GM12878 (cell line): ENCODE measurements at regions not wholly inside any gene's neighbourhood (a gene's known extent, or its start where the extent isn't known, plus 50 kb on each side); places are given as distances from the start of the nearest gene placed in this dataset.

Experiments used
- ATAC-seq: fragments of 200-7000 bp; cut with Tn5 transposase; 3 replicates; pipeline ENCODE4 v1.9.1; 2020; ENCODE audit warnings: mild to moderate bottlenecking, moderate library complexity
- BruUV-seq: library from RNA; stranded (reverse); fragments of 400-500 nt; replicated peaks from 2 replicates; lab custom pipeline; 2021; lab: Mats Ljungman, UMichigan
- CTCF ChIA-PET: fragments of 300-600 bp; sonication (Branson Sonifier 250); formaldehyde crosslinking; extraction: SDS; loops from one replicate; lab custom pipeline; 2021; ENCODE audit warnings: inconsistent platforms; lab: Yijun Ruan, JAX
- POLR2A ChIA-PET: fragments of 350-600 bp; formaldehyde crosslinking; extraction: SDS; loops from one replicate; lab custom pipeline; 2021; ENCODE audit warnings: inconsistent platforms; lab: Charles Lee
- RAD21 ChIA-PET: fragments of 300-600 bp; sonication (Branson Sonifier 250); formaldehyde crosslinking; loops from one replicate; lab custom pipeline; 2023; ENCODE audit warnings: antibody characterized with exemption; ENCODE audit not compliant: unreplicated experiment; lab: Charles Lee
- SMC1A ChIA-PET: fragments of 300-600 bp; sonication (Branson Sonifier 250); formaldehyde crosslinking; loops from one replicate; lab custom pipeline; 2023; ENCODE audit not compliant: unreplicated experiment, uncharacterized antibody; lab: Charles Lee
- DNase-seq: peaks from one replicate; pipeline ENCODE4 v3.0.0-alpha.2; 2011; ENCODE audit warnings: low read depth, low spot score
- FAIRE-seq: peaks from 3 replicates; lab custom pipeline; 2011; peaks lifted over from hg19 to GRCh38; lab: Jason Lieb, UNC
- H2AFZ ChIP-seq: 2 replicates; pipeline ENCODE4 v1.6.0; 2011; ENCODE audit warnings: low read depth, low read length, control low read depth; ENCODE audit not compliant: control insufficient read depth
- H3K27ac ChIP-seq: 2 replicates; pipeline ENCODE4 v1.5.1; 2011; ENCODE audit warnings: control low read depth; ENCODE audit not compliant: control insufficient read depth, insufficient read depth
- H3K27me3 ChIP-seq, 2 experiments: replicated peaks in 1 of 2; 2 replicates each; pipeline versions ENCODE4 v1.6.0 to v1.6.1; 2011; ENCODE audit warnings: low read length in 1 of 2; ENCODE audit not compliant: control insufficient read depth in 2 of 2, insufficient read depth in 2 of 2
- H3K36me3 ChIP-seq, 2 experiments: 2 replicates each; pipeline ENCODE4 v1.5.1; 2011; ENCODE audit warnings: low read length in 1 of 2; ENCODE audit not compliant: control insufficient read depth in 2 of 2, insufficient read depth in 2 of 2
- H3K4me1 ChIP-seq: 2 replicates; pipeline ENCODE4 v1.6.1; 2011; ENCODE audit warnings: mild to moderate bottlenecking, low read length, moderate library complexity, mixed read lengths; ENCODE audit not compliant: control insufficient read depth, insufficient read depth
- H3K4me2 ChIP-seq: 2 replicates; pipeline ENCODE4 v1.6.0; 2011; ENCODE audit warnings: control low read depth; ENCODE audit not compliant: control insufficient read depth, insufficient read depth
- H3K4me3 ChIP-seq: fragments of 200-600 bp; sonication (generic); 2 replicates; pipeline ENCODE4 v1.5.1; 2016
- H3K79me2 ChIP-seq: 2 replicates; pipeline ENCODE4 v1.6.0; 2011; ENCODE audit warnings: low read length; ENCODE audit not compliant: control insufficient read depth, insufficient read depth
- H3K9ac ChIP-seq: 2 replicates; pipeline ENCODE4 v1.8.0; 2011; ENCODE audit warnings: low read length, control low read depth, mixed read lengths; ENCODE audit not compliant: control insufficient read depth, insufficient read depth
- H3K9me3 ChIP-seq: replicated peaks from 3 replicates; pipeline ENCODE4 v1.5.1; 2011; ENCODE audit warnings: mild to moderate bottlenecking, low read length; ENCODE audit not compliant: control insufficient read depth, insufficient read depth
- H4K20me1 ChIP-seq: 2 replicates; pipeline ENCODE4 v1.6.0; 2011; ENCODE audit not compliant: control insufficient read depth, insufficient read depth
- CHD2 ChIP-seq: IDR thresholded peaks from 2 replicates; pipeline ENCODE4 v1.6.1; 2011; ENCODE audit warnings: low read depth, low read length, improper control_type of control experiment, borderline replicate concordance
- EZH2 ChIP-seq: IDR thresholded peaks from 2 replicates; pipeline ENCODE4 v1.6.1; 2012; ENCODE audit warnings: low read depth, mild to moderate bottlenecking, control low read depth, inconsistent platforms, low read length, borderline replicate concordance; ENCODE audit not compliant: control insufficient read depth
- FOXK2 ChIP-seq: fragments of 450-650 bp; IDR thresholded peaks from 2 replicates; pipeline ENCODE4 v1.6.1; 2017; ENCODE audit warnings: mild to moderate bottlenecking, moderate library complexity
- HDAC2 ChIP-seq: fragments of 200-600 bp; sonication (generic); IDR thresholded peaks from 2 replicates; pipeline ENCODE4 v1.6.1; 2017
- IKZF1 ChIP-seq: fragments of 450-650 bp; conservative IDR thresholded peaks from 2 replicates; pipeline ENCODE4 v1.6.1; 2017; ENCODE audit warnings: antibody characterized with exemption, mild to moderate bottlenecking
- MEF2B ChIP-seq: fragments of 450-650 bp; IDR thresholded peaks from 2 replicates; pipeline ENCODE4 v1.6.1; 2018; ENCODE audit warnings: mild to moderate bottlenecking, moderate library complexity; ENCODE audit not compliant: partially characterized antibody, poor library complexity, severe bottlenecking
- POLR2A ChIP-seq: IDR thresholded peaks from 2 replicates; pipeline ENCODE4 v1.6.1; 2011; ENCODE audit warnings: low read depth, mild to moderate bottlenecking, low read length
- RBBP5 ChIP-seq: fragments of 200-600 bp; sonication (generic); conservative IDR thresholded peaks from 2 replicates; pipeline ENCODE4 v1.6.1; 2016
- SMAD1 ChIP-seq: fragments of 450-650 bp; IDR thresholded peaks from 2 replicates; pipeline ENCODE4 v1.6.1; 2018; ENCODE audit warnings: mild to moderate bottlenecking, low read depth; ENCODE audit not compliant: partially characterized antibody
- TCF7 ChIP-seq: IDR thresholded peaks from 2 replicates; pipeline ENCODE4 v1.6.1; 2014; ENCODE audit warnings: antibody characterized with exemption, borderline replicate concordance
- ZNF384 ChIP-seq: IDR thresholded peaks from 2 replicates; pipeline ENCODE4 v1.6.1; 2012; ENCODE audit warnings: low read depth, mild to moderate bottlenecking, low read length, improper control_type of control experiment, borderline replicate concordance
- ZSCAN29 ChIP-seq: fragments of 450-650 bp; IDR thresholded peaks from 2 replicates; pipeline ENCODE4 v1.6.1; 2017; ENCODE audit warnings: mild to moderate bottlenecking, moderate library complexity
- WGBS: methylation state at CpG from one replicate; pipeline ENCODE4 v1.1.6; 2016; ENCODE audit warnings: low lambda C conversion rate; ENCODE audit not compliant: insufficient replicate concordance, insufficient coverage; ENCODE audit errors: missing lambda C conversion rate; 5-methylcytosine and 5-hydroxymethylcytosine counted together
- in situ Hi-C: fragments of 300-500 bp; cut with MboI; formaldehyde crosslinking; loops from 9 replicates; pipeline ENCODE4 v1.14.3; 2018; ENCODE audit warnings: mixed read lengths
- intact Hi-C: fragments of 100-400 bp; cut with micrococcal nuclease; formaldehyde crosslinking; loops from one replicate; pipeline ENCODE4 v1.14.2; 2022; ENCODE audit not compliant: unreplicated experiment
- TF ChIP-seq, protein P1 (sequence below): IDR thresholded peaks from 2 replicates; pipeline ENCODE4 v1.6.1; 2011; ENCODE audit warnings: low read depth, mild to moderate bottlenecking, low read length, moderate library complexity, borderline replicate concordance; ENCODE audit errors: extremely low read depth
- TF ChIP-seq, protein P2 (sequence below): IDR thresholded peaks from 2 replicates; pipeline ENCODE4 v1.6.1; 2012; ENCODE audit warnings: improper control_type of control experiment, low read depth, low read length; ENCODE audit not compliant: insufficient replicate concordance

DNA sequence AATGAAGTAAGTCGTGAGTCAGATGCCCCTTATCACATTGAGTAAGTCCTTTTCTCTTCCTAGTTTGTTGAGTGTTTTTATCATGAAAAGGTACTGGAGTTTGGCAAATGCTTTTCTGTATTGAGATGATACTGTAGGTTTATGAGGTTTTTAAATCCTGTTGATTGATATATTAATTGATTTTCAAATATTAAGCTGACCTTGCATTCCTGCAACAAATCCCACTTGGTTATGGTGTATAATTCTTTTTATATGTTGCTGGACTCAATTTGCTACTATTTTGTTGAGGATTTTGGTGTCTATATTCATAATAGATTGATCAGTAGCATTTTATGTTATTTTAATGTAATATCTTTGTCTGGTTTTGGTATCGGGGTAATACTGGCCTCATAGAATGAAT lies 81.0 kb upstream of the BNC2 start:
- H2AFZ ChIP-seq: no peak overlapping the region
- H3K9ac ChIP-seq: no peak overlapping the region
- no peak for DNase-seq
- H3K27me3 ChIP-seq: no peaks in the 10 kb centered on the region
- FAIRE-seq: no peak
- no peak overlapping the region for H3K27ac ChIP-seq
- H3K4me2 ChIP-seq: no peak overlapping the region
- no TSS peak for BruUV-seq
- RAD21 ChIA-PET: no interaction called here
- no peak for ATAC-seq
- no peaks in the 10 kb centered on the region for H3K79me2 ChIP-seq
- TF ChIP-seq IKZF1: no peak
- TF ChIP-seq, all 136 proteins: peak for 0
- Histone ChIP-seq H3K36me3 (no peaks in the 10 kb centered on the region), H3K9me3 (no peaks in the 10 kb centered on the region), H3K4me3 (no peak overlapping the region), H4K20me1 (no peaks in the 10 kb centered on the region), H3K4me1 (no peaks in the 10 kb centered on the region)
- WGBS: 21% methylated on average over 2 of the region's 2 CpGs
- ChIA-PET SMC1A (no interaction called here), CTCF (interaction anchor here (0.6 kb wide), 1 partner anchor 1580 kb away, joined by 3 read pairs; no protein-coding TSS in a partner anchor), POLR2A (no interaction called here)
- intact Hi-C loops (no loop called here), in situ Hi-C loops (no loop called here)

DNA sequence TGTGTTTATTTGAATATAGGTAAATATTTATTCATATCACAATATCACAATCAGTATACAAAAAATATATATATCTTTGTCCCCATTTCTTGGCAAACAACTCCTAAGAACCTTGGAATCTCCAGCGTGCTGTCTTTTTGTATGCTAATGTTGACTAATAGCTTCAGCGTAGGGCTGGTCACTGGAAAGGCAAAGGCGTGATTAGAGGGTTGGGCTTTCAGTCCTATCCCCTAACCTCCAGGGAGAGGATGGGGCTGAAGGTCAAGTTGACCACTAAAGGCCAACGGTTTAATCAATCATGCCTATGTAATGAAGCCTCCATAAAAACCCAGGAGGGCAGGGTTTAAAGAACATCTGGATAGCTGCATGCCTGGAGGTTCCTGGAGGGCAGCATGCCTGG lies 79.6 kb upstream of the BNC2 start:
- CTCF ChIA-PET: no interaction called here
- H3K36me3 ChIP-seq: no peaks in the 10 kb centered on the region
- DNase-seq: no peak
- in situ Hi-C loops (no loop called here), intact Hi-C loops (no loop called here)
- no peaks in the 10 kb centered on the region for H3K9me3 ChIP-seq
- no peak overlapping the region for H3K27ac ChIP-seq
- POLR2A ChIA-PET: no interaction called here
- no peak overlapping the region for H2AFZ ChIP-seq
- H3K4me3 ChIP-seq: no peak overlapping the region
- RAD21 ChIA-PET: interaction anchor here (0.9 kb wide), 1 partner anchor 349 kb away, joined by 3 read pairs; no protein-coding TSS in a partner anchor
- no peak overlapping the region for H3K9ac ChIP-seq
- no peak for ATAC-seq
- no peaks in the 10 kb centered on the region for H4K20me1 ChIP-seq
- WGBS: 10% methylated on average over 4 of the region's 4 CpGs
- H3K4me1 ChIP-seq: no peaks in the 10 kb centered on the region
- FAIRE-seq: no peak
- H3K27me3 ChIP-seq: no peaks in the 10 kb centered on the region
- no peaks in the 10 kb centered on the region for H3K79me2 ChIP-seq
- no peak overlapping the region for H3K4me2 ChIP-seq
- no TSS peak for BruUV-seq
- SMC1A ChIA-PET: no interaction called here
- TF ChIP-seq TCF7: no peak
- TF ChIP-seq HDAC2: no peak
- no peak for TF ChIP-seq RBBP5
- no peak for TF ChIP-seq CHD2
- TF ChIP-seq SMAD1: no peak
- no peak for TF ChIP-seq MEF2B
- no peak for TF ChIP-seq POLR2A
- TF ChIP-seq EZH2: no peak
- no peak for TF ChIP-seq FOXK2
- TF ChIP-seq ZSCAN29: no peak
- TF ChIP-seq, protein P1, sequence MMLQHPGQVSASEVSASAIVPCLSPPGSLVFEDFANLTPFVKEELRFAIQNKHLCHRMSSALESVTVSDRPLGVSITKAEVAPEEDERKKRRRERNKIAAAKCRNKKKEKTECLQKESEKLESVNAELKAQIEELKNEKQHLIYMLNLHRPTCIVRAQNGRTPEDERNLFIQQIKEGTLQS: no peak
- TF ChIP-seq, protein P2, sequence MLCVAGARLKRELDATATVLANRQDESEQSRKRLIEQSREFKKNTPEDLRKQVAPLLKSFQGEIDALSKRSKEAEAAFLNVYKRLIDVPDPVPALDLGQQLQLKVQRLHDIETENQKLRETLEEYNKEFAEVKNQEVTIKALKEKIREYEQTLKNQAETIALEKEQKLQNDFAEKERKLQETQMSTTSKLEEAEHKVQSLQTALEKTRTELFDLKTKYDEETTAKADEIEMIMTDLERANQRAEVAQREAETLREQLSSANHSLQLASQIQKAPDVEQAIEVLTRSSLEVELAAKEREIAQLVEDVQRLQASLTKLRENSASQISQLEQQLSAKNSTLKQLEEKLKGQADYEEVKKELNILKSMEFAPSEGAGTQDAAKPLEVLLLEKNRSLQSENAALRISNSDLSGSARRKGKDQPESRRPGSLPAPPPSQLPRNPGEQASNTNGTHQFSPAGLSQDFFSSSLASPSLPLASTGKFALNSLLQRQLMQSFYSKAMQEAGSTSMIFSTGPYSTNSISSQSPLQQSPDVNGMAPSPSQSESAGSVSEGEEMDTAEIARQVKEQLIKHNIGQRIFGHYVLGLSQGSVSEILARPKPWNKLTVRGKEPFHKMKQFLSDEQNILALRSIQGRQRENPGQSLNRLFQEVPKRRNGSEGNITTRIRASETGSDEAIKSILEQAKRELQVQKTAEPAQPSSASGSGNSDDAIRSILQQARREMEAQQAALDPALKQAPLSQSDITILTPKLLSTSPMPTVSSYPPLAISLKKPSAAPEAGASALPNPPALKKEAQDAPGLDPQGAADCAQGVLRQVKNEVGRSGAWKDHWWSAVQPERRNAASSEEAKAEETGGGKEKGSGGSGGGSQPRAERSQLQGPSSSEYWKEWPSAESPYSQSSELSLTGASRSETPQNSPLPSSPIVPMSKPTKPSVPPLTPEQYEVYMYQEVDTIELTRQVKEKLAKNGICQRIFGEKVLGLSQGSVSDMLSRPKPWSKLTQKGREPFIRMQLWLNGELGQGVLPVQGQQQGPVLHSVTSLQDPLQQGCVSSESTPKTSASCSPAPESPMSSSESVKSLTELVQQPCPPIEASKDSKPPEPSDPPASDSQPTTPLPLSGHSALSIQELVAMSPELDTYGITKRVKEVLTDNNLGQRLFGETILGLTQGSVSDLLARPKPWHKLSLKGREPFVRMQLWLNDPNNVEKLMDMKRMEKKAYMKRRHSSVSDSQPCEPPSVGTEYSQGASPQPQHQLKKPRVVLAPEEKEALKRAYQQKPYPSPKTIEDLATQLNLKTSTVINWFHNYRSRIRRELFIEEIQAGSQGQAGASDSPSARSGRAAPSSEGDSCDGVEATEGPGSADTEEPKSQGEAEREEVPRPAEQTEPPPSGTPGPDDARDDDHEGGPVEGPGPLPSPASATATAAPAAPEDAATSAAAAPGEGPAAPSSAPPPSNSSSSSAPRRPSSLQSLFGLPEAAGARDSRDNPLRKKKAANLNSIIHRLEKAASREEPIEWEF: no peak
- TF ChIP-seq ZNF384: no peak
